ENCODE measurements at regions not wholly inside any gene's neighbourhood (a gene's known extent, or its start where the extent isn't known, plus 50 kb on each side); places are given as distances from the start of the nearest gene placed in this dataset.
"Not testable (repeated sequence)": the region's sequence is repeated elsewhere in the genome, so short reads cannot be mapped to it uniquely, and the experiment has no call there.

DNA sequence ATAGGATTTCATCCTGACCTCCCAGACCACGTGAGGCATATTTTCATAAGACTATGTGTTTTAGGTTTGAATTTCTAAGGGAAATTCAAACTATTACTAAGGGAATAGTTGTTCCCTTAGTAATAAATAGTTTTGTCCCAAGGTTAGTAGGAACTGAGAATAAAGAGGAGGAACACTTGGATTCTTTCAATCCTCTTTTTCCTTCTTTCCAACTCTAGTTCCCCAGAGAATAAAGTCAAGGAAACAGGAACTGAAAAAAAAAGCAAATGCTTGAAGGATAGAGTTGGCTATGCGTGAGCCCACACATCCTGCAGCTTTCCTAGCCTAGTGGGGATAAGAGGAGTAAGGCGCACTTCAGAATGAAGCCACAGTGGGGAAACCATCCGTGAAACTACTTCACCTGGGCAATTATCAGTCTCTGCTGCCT, 312.1 kb upstream of the TGFBR2 start:
- DNase-seq: no peak

DNA sequence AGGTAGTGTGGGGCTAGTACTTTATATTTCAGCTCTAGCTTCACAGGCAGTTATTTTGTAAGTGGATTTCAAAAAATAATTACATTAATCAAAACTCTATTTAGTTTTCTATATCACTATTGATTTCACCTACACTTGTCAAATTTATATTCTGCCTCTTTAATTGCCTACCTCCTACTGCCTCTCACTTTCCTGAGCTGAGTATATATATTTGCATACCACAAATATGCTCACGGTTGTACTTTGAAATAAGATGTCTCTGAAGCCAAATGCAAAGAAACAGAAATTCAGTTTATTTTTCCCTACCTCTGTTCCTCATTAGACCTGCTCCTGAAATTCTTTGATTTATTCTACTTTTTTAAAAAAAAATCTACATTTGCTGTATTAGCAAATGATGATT, 309.3 kb upstream of the TGFBR2 start:
- DNase-seq: no peak

DNA sequence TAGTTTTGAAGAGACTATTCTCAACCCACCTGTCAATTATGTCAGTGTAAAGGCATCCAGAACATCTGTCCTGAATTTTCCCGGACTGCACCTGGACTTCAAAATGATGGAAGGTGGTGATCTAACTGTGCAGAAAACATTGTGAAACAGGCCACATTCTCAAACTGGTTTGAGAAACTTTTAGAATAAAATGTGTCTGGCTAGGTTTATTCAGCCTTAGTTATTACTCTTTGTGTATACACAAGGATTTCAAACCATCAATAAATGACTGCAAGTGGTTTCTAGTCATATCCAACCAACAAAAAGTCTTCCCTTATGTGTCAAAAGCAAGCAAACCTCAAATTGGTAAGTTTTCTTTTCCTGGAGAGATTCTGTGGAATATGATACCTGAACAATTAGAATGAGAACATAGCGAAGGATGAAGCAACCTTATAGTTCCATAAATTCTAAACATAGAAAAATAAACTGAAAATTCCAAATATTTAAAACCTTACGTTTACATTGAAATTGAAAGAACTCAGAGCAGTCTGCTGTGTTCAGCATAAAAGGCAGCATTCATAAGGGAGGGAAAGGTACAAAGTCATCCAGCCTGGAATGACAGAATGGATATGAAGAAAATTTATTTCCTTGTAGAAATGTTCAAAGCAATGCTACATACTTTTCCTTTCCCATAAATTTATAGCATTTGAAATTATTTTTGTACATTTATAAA, 306.6 kb upstream of the TGFBR2 start:
- DNase-seq: no peak

DNA sequence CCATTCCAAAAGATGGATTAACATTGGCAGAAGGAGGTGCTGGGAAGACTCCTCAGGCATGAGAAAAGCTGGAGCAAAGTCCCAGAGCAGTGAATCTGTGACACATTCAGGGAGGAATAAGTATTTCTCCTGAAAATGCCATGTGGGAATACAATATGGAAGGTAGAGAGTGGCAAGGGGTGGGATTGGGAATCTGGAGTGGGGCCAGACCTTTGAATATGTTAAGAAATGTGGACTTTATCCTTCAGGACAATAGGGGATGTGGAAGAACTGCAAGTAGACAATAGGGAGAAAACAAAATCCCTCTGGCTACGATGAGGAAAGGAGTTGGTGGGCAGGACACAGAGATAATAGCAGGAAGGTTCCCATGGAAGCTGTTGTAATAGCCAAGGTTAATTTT, 305.6 kb upstream of the TGFBR2 start:
- DNase-seq: no peak

DNA sequence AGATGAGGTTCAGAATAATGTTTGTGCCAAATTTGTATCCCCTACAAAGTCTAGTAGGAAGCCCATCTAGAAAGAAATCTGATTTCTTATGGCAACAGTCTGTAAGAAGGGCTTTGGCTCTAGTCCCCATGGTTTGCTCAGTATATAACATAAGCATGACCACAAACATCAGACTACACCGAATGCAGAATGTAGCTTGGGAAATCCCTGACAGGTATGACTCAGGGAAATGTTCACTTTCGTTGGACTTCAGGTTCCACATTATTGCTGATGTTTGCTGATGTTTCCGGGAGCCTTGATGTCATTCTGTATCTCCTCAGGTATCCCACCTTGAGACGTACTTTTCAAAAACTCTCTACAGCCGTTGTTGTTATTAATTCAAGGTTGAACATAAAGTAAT, 304.4 kb upstream of the TGFBR2 start:
- no peak for DNase-seq

DNA sequence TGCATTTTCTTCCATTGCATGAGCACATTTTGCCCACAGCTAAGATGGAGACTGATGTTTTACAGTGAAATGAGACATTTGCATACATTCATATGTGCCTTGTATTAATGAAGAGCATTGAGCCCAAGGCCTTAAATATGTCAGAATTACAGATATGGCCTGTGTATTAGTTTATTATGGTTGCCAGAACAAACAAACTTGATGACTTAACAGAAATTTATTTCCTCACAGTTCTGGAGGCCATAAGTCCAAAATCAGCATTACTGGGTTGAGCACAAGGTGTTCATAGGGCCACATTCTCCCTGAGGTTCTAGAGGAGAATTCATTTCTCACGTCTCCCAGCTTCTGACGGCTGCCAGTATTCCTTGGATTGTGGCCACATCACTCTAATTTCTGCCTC, 302.6 kb upstream of the TGFBR2 start:
- DNase-seq: no peak

DNA sequence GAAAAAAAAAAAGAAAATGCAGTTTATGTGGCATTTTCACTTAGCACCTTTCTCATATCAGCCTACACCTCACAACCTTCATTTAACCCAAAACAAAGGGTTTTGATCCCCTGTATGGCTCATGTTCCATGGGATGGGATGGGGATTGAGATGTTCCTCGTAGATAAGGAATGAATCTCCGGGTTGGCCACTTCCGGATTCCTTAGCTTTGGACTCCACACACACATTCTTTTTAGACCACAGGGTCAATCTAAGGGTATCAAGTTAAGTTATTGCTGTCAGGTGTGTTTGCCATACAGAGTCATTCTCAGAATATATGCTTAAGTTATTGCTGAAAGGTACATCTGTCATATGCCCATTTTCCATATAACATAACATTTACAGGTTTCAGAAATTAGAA, 301.4 kb upstream of the TGFBR2 start:
- no peak for DNase-seq

DNA sequence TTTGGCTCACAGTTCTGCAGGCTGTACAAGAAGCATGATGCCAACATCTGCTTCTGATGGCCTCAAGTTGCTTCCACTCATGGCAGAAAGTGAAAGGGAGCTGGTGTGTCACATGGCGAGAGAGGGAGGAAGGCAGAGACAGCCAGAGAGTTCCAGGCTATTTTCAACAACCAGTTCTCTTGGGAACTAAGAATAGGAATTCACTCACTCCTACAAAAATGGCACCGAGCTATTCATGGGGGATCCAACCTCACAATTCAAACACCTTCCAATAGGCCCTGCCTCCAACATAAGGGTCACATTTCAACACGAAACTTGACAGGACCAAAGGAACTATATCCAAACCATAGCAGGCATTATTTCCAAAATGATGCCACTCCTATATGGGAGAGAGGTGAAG, 299.5 kb upstream of the TGFBR2 start:
- DNase-seq: no peak

DNA sequence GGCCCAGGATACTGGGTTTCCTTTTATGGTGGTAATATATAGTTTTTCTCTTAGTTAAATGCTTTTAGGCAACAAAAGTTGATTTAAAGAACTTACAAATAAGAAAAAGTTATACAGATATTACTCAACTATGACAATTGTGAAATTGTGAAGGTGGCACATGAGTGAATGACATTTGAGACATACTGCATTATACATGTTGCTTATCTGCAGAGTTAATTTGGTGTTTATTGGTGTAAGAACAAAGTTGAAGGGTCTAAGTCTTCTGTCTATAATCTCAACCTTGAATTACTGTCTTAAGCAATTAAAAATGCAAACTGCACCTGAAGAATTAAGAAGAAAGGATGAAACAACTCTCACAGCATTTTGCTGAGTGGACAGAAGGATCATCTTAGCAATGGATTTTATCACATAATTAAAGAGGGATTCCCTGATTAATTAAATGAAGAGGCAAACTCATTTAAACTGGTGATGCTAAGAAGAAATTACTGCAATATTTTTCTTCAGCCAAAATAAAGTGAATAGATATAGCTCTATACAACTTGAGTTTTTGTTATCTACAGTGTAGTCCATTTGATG, 298.9 kb upstream of the TGFBR2 start:
- no peak for DNase-seq

DNA sequence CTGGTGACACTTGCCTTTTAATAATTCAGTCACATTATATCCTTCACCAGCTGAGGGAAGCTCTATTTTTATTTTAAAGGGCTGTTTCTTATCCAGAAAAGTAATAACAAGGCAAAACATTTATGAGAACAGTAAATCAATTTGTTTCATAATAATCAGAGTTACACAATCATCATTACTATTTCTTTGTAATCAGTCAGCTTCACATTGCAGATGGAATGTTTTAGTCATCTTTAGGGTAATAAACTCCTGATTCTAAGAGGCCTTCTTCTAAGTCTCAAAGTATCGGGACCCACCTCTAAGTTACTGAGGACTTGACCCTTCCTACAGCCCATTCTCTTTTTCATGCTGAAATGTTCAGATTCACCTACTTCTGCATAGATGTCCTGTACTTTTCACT, 298.3 kb upstream of the TGFBR2 start:
- no peak for DNase-seq

DNA sequence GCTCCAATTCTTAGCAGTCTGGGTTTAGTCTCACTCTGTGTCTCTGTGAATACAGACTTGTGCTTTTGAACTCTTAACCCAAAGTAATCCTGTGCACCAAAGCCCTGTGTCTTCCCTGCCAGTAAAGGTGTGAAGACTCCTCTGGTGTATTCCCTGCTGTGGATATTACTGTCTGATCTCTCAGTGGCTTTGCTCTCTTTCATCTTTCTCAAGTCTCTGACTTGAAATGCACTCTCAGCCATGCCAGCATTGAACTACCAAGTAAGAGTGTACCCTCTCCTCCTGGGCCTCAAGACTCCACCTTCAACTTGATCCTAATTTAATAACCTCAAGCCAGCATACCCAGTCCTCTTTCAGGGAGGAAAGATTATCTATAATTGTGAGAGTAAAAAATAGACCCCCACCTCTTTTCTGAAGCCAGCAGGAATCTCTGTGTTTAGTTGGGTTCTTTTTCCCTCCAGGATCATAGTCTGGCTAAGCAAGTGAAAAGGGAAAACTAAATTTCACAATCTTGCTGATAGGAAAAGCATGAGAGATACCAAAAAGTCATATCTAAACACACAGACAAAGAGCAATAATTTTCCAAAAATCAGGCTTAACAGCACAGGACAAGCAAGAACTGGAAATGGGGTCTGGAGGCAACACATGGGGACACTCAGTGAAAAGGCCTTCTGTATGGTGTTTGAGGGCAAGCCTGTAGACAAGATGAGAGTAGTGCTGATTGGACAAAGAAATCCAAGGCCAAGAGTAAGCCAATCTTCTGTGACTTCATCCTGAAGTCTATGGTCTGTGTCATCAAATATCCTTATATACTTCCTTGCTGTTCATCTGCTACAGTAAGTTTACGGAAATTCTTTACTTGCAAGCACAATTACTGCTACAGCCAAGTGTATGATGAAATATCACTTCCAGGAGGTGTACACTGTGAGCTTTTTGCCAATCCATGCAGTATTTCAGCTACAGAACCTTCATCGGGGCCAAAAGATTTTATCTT, 296.1 kb upstream of the TGFBR2 start:
- DNase-seq: no peak

DNA sequence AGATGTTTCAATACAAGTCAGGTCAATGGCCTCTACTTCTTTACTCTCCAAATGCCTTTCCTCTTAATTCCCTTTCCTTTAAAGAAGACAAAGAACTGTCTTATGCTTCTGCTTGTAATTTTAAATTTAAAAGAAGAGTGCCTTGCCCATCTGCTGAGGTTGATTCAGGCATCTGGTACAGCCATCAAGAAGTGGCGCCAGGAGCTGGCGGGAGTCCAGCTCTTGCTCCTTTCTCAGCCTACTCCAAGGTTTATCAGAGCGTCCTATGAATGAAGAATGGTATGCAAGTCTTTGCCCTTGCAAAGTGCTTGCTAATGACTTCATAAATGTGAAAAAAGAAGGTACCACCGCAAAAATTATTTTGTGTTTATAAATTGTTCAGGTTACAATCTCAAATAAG, 294.6 kb upstream of the TGFBR2 start:
- peak in 9 of 58 donors; percentile 1 to 30 (median 4) for DNase-seq

DNA sequence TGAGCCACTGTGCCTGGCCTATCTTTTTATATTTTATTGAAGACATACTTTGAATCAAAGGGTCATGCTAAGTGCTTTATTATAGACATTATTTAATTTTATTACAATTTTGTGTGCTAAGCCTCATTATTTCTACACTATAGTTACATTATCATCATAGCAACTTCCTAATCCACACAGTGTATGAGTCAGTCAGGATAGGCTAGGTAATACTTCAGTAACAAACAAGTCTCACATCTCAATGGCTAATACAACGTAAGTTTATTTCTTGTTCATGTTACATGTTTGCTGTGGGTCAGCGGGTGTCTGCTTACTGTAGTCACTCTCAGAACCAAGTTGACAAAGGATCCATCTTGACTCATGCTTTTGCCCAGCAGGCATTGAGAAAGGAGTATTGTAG, 292.6 kb upstream of the TGFBR2 start:
- DNase-seq: no peak

DNA sequence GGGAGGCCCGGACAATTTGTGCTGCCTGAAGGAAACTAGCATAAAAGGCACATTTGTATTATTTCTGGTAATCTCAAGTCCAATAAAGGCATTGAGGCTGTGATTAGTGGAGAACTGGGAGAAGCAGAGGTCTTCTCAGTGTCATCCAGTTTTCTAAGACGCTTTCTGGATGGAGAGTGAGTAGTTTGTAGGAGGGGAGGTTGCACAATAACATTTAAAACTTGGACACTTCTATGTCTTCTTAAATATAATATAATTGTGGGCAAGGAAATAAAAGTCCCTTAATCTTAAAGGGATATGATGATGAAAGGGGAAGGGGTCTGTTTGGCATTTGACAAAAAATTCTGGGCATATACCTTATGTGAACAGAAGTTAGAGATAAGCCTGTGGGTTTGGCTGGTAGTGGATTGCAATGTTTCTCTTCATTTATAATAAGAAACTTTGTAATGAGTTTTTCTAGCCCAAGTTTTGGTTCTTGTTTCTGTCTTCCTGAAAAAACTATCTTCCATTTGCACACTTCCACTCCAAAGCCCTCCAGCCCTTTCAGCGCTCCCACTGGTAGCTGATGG, 291.6 kb upstream of the TGFBR2 start:
- DNase-seq: no peak

DNA sequence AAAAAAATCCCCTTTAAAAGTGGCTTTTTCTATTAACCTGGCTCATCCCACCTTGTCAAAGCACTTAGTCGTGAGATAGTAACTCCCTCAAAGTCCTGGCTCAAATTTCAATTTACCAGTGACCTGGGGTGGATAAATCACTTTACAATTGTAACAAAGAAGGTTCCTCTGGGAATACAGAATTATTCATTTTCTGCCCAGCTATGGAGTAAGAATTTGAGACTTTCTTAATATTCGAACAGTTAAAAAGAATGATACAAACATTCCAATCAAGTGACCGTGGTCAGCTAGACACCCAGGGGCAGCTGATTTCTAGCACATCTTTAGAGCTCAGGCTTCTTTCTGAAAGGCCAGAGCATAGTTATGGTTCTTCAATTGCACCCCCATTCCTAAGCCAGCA, 291.0 kb upstream of the TGFBR2 start:
- DNase-seq: no peak

DNA sequence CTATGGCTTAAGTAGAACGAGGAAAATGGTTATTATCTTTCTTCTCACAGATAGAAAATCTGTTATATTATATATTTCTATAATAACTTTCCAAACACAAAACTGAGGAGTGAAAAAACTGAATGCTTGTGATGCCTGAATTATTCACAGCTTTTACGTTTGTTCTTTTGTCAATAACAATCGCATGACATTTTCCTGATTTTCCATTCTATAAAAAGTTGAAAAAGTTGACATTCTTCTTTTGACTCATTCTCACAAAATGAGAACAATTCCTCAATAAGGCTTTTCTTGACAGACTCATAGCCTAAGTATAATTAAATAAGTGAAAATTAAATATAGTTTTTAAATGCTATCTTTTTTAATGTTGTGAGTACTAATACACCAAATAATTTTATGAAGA, 288.8 kb upstream of the TGFBR2 start:
- no peak for DNase-seq

DNA sequence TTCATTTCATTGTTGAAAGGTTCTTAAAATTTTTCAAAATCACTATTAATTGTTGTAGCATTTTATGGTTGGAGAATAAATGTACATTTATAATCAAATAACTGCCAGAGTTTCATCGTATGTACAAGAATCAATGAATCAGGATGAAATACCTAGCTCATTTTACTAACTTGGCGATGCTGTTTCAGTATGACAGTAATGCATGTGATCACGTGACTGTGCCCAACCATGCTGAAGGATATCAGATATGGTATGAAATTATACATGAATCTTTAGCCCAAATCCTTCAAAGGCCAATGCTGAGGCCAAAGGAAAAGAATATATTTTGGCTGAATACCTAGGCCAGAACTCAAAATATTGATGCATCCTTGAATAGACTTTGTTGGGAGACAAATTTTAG, 288.3 kb upstream of the TGFBR2 start:
- no peak for DNase-seq

DNA sequence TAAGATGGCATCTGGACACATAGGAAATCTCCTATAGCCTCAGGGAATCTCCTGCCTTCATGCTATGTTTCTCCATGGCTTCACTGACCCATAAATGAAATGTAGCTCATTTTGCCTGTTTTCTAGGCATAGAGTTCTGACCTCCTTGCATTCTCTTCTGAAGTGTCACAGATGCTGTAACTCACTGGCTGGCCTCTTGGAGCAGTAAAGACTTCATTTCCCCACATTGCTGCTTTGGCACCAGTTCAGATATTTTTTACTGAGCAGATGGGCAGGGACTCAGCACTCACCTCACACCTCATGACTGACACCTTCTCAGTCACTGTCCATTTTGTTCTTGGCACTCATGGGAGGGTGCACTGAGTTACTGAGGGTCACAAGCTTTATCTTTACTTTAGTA, 286.7 kb upstream of the TGFBR2 start:
- no peak for DNase-seq

DNA sequence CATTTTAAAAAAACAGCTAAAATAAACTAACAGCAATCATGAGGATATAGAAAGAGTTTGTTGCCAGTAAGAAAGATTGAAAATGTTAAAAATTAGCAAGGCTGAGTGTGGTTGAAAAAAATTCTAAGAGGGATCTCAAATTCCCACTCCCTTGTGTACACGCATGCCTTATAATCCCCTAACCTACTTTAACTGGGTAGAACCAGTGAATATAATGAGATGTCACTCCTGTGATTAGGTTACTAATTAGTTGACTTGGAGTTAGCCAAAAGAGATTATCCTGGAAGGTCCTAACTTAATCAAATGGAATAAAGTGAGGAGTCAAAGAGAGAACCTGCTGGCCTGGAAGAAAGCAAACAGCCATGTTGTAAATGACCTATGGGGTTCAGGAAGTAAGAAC, 286.0 kb upstream of the TGFBR2 start:
- no peak for DNase-seq

DNA sequence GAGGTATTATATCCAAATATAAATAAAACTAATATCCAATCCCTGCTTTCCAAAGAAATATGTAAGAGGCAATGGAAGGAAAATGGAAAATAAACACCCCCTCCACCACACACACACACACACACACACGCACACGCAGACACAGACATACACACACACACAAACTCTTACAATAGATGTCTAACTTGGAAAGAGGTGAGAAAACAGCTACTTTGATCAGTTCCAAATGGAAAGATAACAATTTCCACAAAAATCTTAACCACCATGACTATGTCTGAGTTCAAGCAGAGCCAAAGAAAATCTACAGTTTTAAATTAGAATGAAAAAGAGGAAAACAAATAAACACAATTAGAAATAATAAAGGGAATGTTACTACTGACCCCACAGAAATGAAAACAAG, 285.3 kb upstream of the TGFBR2 start:
- DNase-seq: no peak

DNA sequence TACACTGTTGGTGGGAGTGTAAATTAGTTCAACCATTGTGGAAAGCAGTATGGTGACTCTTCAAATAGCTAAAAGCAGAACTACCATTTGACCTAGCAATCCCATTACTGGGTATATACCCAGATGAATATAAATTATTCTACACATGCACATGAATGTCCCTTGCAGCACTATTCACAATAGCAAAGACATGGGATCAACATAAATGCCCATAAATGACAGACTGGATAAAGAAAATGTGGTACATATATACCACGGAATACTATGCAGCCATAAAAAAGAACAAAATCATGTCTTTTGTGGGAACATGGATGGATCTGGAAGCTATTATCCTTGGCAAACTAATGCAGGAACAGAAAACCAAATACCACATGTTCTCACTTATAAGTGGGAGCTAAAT, 282.8 kb upstream of the TGFBR2 start:
- not testable (repeated sequence) for DNase-seq

DNA sequence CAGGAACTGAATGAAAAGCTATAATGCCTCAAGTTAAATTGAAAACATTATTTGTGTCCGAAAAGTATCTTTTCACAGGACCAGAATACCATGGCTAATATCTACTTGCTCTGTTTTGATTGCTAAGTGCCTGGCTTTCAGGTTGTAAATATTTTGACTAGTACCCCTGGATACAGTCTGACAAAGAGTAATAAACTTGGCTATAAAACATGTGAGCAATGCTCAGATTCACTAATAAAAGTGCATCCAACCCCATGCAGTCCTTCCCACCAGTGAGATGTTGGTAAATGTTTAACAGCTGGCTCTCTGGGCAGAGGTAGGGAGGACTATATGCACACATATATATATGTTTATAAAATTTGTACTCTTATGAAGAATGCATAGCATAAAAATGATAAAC, 281.8 kb upstream of the TGFBR2 start:
- no peak for DNase-seq

Data from anterior cingulate cortex (tissue), 58 donors.